A549 (cell line): ENCODE measurements at regions not wholly inside any gene's neighbourhood (a gene's known extent, or its start where the extent isn't known, plus 50 kb on each side); places are given as distances from the start of the nearest gene placed in this dataset.

Experiments
- ATAC-seq, 2 experiments: fragments of 200-7000 bp in 1 of 2; fragments of >200 bp in 1 of 2; cut with Nextera tagmentation in 1 of 2; cut with Tn5 transposase in 1 of 2; 3 replicates each; pipeline versions ENCODE4 v1.8.0 to v1.9.1; 2018 to 2020; ENCODE audit warnings: mild to moderate bottlenecking in 1 of 2, moderate library complexity in 1 of 2
- CTCF ChIA-PET: fragments of 300-600 bp; sonication (Branson Sonifier 250); formaldehyde crosslinking; extraction: SDS; loops from one replicate; lab custom pipeline; 2021; ENCODE audit warnings: antibody characterized with exemption, inconsistent platforms; lab: Yijun Ruan, JAX
- POLR2A ChIA-PET: fragments of 350-600 bp; formaldehyde crosslinking; extraction: SDS; loops from one replicate; lab custom pipeline; 2021; ENCODE audit warnings: antibody characterized with exemption, inconsistent platforms; lab: Yijun Ruan, JAX
- DNase-seq, 2 experiments: peaks; one replicate each; pipeline versions ENCODE4 v3.0.0 to v3.0.0-alpha.2; 2011 to 2016; ENCODE audit warnings: low read depth in 1 of 2, low spot score in 1 of 2
- FAIRE-seq: peaks from 2 replicates; lab custom pipeline; 2011; peaks lifted over from hg19 to GRCh38; lab: Jason Lieb, UNC
- H3K27ac ChIP-seq, 2 experiments: fragments of >200 bp; sonication (Bioruptor Twin); formaldehyde crosslinking; 3 replicates each; pipeline ENCODE4 v1.5.1; 2016 to 2017
- H3K4me1 ChIP-seq: fragments of >200 bp; sonication (Bioruptor Twin); formaldehyde crosslinking; 3 replicates; pipeline ENCODE4 v1.6.1; 2016
- H3K4me2 ChIP-seq: fragments of >200 bp; sonication (Bioruptor Twin); formaldehyde crosslinking; 3 replicates; pipeline ENCODE4 v1.6.1; 2016
- H3K4me3 ChIP-seq: fragments of >200 bp; sonication (Bioruptor Twin); formaldehyde crosslinking; 3 replicates; pipeline ENCODE4 v1.5.1; 2016
- H3K9me3 ChIP-seq: fragments of >200 bp; sonication (Bioruptor Twin); formaldehyde crosslinking; 3 replicates; pipeline ENCODE4 v1.6.1; 2016
- BHLHE40 ChIP-seq: IDR thresholded peaks from 2 replicates; pipeline ENCODE4 v1.6.1; 2012; ENCODE audit warnings: low read depth, low read length, inconsistent platforms
- CBX8 ChIP-seq: fragments of 200-600 bp; sonication (generic); IDR thresholded peaks from 2 replicates; pipeline ENCODE4 v1.6.1; 2016
- CEBPB ChIP-seq, 2 experiments: fragments of >200 bp in 1 of 2; sonication (Bioruptor Twin) in 1 of 2; formaldehyde crosslinking in 1 of 2; IDR thresholded peaks; 2 replicates each; pipeline ENCODE4 v1.6.1; 2012 to 2016
- CHD4 ChIP-seq: fragments of 200-600 bp; sonication (generic); IDR thresholded peaks from 2 replicates; pipeline ENCODE4 v1.6.1; 2016; ENCODE audit warnings: antibody characterized with exemption, mild to moderate bottlenecking, borderline replicate concordance
- EP300 ChIP-seq, 2 experiments: fragments of >200 bp; sonication (Bioruptor Twin); formaldehyde crosslinking; IDR thresholded peaks; 2 replicates in 1 of 2; 3 replicates in 1 of 2; pipeline ENCODE4 v1.6.1; 2016 to 2017
- FOXS1 ChIP-seq: fragments of 250-450 bp; sonication (Bioruptor Pico); IDR thresholded peaks from 2 replicates; pipeline ENCODE4 v1.5.0; 2020; ENCODE audit warnings: mild to moderate bottlenecking, moderate library complexity
- GATA3 ChIP-seq: IDR thresholded peaks from 2 replicates; pipeline ENCODE4 v1.6.1; 2012; ENCODE audit warnings: borderline replicate concordance
- HOXB13 ChIP-seq: fragments of 250-450 bp; sonication (Bioruptor Pico); IDR thresholded peaks from 2 replicates; pipeline ENCODE4 v1.5.0; 2020; ENCODE audit warnings: low read depth, mild to moderate bottlenecking, moderate library complexity
- JUNB ChIP-seq: fragments of >200 bp; sonication (Bioruptor Twin); formaldehyde crosslinking; IDR thresholded peaks from 2 replicates; pipeline ENCODE4 v1.6.1; 2016
- MAZ ChIP-seq: fragments of 150-350 bp; IDR thresholded peaks from 2 replicates; pipeline ENCODE4 v1.6.1; 2014; ENCODE audit warnings: antibody characterized with exemption, low read depth, low read length, borderline replicate concordance
- MYC ChIP-seq: IDR thresholded peaks from 2 replicates; pipeline ENCODE4 v1.6.1; 2012; ENCODE audit warnings: mild to moderate bottlenecking, inconsistent platforms, low read length, improper control_type of control experiment, borderline replicate concordance
- NFE2L2 ChIP-seq: fragments of 150-350 bp; conservative IDR thresholded peaks from 2 replicates; pipeline ENCODE4 v1.6.1; 2014; ENCODE audit warnings: low read length
- NPAS2 ChIP-seq: fragments of 250-450 bp; sonication (Bioruptor Pico); IDR thresholded peaks from 2 replicates; pipeline ENCODE4 v1.8.0; 2022; ENCODE audit warnings: mild to moderate bottlenecking, moderate library complexity, borderline replicate concordance
- POLR2A ChIP-seq: IDR thresholded peaks from 2 replicates; pipeline ENCODE4 v1.6.1; 2012; ENCODE audit warnings: mild to moderate bottlenecking, low read length
- RARB ChIP-seq: fragments of 250-450 bp; sonication (Bioruptor Pico); IDR thresholded peaks from 2 replicates; pipeline ENCODE4 v1.8.0; 2021; ENCODE audit warnings: mild to moderate bottlenecking, moderate library complexity
- RCOR1 ChIP-seq: fragments of 150-350 bp; IDR thresholded peaks from 2 replicates; pipeline ENCODE4 v1.6.1; 2014; ENCODE audit warnings: antibody characterized with exemption, low read length, low read depth
- RFX5 ChIP-seq: fragments of 450-650 bp; IDR thresholded peaks from 2 replicates; pipeline ENCODE4 v1.7.1; 2014; ENCODE audit warnings: antibody characterized with exemption, mild to moderate bottlenecking, moderate library complexity
- SREBF2 ChIP-seq: fragments of 450-650 bp; IDR thresholded peaks from 2 replicates; pipeline ENCODE4 v1.6.1; 2014; ENCODE audit warnings: mild to moderate bottlenecking, moderate library complexity
- TP53 ChIP-seq: fragments of 250-450 bp; sonication (Bioruptor Pico); IDR thresholded peaks from 2 replicates; pipeline ENCODE4 v1.5.0; 2021; ENCODE audit warnings: mild to moderate bottlenecking, moderate library complexity
- ZFP36 ChIP-seq: fragments of 450-650 bp; IDR thresholded peaks from 2 replicates; pipeline ENCODE4 v1.6.1; 2014; ENCODE audit warnings: borderline replicate concordance; ENCODE audit not compliant: partially characterized antibody
- ZNF302 ChIP-seq: fragments of 250-450 bp; sonication (Bioruptor Pico); IDR thresholded peaks from 2 replicates; pipeline ENCODE4 v1.9.0; 2021; ENCODE audit warnings: inconsistent platforms, mild to moderate bottlenecking, moderate library complexity
- WGBS: methylation state at CpG from one replicate; pipeline ENCODE4 v1.1.6; 2017; ENCODE audit errors: missing lambda C conversion rate; 5-methylcytosine and 5-hydroxymethylcytosine counted together
- TF ChIP-seq, protein P1 (sequence below): fragments of 250-450 bp; sonication (Bioruptor Pico); IDR thresholded peaks from 2 replicates; pipeline ENCODE4 v1.5.0; 2021; ENCODE audit warnings: mild to moderate bottlenecking, moderate library complexity, borderline replicate concordance
- TF ChIP-seq, protein P2 (sequence below): IDR thresholded peaks from 2 replicates; pipeline ENCODE4 v1.6.1; 2012
- TF ChIP-seq, protein P3 (sequence below): fragments of >200 bp; sonication (Bioruptor Twin); formaldehyde crosslinking; IDR thresholded peaks from 3 replicates; pipeline ENCODE4 v1.5.1; 2016
- TF ChIP-seq, protein P4 (sequence below): fragments of 150-350 bp; IDR thresholded peaks from 2 replicates; pipeline ENCODE4 v1.6.1; 2014; ENCODE audit warnings: low read depth, mild to moderate bottlenecking, low read length
- TF ChIP-seq, protein P5 (sequence below): IDR thresholded peaks from 2 replicates; pipeline ENCODE4 v1.6.1; 2012; ENCODE audit warnings: low read depth, borderline replicate concordance

DNA sequence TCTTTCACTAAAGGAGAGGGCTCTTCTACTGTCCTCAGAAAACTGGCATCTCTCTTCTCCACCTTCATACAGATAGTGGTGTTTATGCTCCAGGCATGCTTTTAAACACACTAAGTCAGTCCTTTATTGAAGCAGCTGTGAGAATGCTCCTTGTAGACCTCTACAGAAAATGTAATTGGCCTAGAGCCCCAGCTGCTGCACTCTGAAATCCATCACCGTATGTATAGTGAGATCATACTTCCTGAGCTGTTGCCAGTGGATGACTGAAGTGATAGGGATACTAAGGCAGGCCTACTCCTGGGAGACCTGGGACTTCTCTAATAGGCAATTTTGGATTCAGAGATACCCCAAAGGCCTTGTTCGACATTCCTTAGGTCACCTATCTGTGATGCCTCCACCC lies 535.4 kb downstream of the RPS29 start (continued):
- TF ChIP-seq JUNB = no peak
- no peak for TF ChIP-seq HOXB13 (CRISPR knock-in tag)
- TF ChIP-seq CEBPB (IDR thresholded peaks at IDR 0.05) = no peak
- no peak for TF ChIP-seq FOXS1 (CRISPR knock-in tag)
- no peak for TF ChIP-seq CHD4

DNA sequence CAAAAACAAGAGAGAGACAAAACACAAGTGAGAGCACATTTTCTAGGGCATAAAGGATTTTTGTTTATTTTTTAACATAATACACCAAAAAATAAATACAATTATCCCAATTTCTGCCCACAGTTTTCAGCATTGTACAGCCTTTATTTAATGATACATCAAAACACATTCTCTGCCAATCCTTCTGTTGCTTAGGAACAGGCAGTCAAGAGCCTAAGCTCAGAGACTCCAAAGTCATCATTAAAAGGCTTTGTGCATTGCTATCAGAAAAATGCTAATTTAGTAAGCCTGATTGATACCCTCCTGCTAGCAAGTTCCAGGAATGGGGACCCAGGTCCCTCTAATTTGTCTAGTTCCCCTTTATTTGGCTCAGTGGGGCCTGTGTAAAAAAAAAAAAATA lies 536.5 kb downstream of the RPS29 start:
- CTCF ChIA-PET = no interaction called here
- POLR2A ChIA-PET = no interaction called here
- no peaks in the 10 kb centered on the region for H3K4me1 ChIP-seq
- no peak overlapping the region for H3K4me3 ChIP-seq
- DNase-seq = no peak
- TF ChIP-seq, protein P1, sequence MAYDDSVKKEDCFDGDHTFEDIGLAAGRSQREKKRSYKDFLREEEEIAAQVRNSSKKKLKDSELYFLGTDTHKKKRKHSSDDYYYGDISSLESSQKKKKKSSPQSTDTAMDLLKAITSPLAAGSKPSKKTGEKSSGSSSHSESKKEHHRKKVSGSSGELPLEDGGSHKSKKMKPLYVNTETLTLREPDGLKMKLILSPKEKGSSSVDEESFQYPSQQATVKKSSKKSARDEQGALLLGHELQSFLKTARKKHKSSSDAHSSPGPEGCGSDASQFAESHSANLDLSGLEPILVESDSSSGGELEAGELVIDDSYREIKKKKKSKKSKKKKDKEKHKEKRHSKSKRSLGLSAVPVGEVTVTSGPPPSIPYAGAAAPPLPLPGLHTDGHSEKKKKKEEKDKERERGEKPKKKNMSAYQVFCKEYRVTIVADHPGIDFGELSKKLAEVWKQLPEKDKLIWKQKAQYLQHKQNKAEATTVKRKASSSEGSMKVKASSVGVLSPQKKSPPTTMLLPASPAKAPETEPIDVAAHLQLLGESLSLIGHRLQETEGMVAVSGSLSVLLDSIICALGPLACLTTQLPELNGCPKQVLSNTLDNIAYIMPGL (CRISPR knock-in tag) = no peak
- TF ChIP-seq CHD4 = no peak
- TF ChIP-seq RARB (CRISPR knock-in tag) = no peak
- TF ChIP-seq, protein P2, sequence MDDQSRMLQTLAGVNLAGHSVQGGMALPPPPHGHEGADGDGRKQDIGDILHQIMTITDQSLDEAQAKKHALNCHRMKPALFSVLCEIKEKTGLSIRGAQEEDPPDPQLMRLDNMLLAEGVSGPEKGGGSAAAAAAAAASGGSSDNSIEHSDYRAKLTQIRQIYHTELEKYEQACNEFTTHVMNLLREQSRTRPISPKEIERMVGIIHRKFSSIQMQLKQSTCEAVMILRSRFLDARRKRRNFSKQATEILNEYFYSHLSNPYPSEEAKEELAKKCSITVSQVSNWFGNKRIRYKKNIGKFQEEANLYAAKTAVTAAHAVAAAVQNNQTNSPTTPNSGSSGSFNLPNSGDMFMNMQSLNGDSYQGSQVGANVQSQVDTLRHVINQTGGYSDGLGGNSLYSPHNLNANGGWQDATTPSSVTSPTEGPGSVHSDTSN = no peak
- TF ChIP-seq POLR2A = no peak
- no peak for TF ChIP-seq BHLHE40
- TF ChIP-seq, protein P3, sequence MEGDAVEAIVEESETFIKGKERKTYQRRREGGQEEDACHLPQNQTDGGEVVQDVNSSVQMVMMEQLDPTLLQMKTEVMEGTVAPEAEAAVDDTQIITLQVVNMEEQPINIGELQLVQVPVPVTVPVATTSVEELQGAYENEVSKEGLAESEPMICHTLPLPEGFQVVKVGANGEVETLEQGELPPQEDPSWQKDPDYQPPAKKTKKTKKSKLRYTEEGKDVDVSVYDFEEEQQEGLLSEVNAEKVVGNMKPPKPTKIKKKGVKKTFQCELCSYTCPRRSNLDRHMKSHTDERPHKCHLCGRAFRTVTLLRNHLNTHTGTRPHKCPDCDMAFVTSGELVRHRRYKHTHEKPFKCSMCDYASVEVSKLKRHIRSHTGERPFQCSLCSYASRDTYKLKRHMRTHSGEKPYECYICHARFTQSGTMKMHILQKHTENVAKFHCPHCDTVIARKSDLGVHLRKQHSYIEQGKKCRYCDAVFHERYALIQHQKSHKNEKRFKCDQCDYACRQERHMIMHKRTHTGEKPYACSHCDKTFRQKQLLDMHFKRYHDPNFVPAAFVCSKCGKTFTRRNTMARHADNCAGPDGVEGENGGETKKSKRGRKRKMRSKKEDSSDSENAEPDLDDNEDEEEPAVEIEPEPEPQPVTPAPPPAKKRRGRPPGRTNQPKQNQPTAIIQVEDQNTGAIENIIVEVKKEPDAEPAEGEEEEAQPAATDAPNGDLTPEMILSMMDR = no peak
- TF ChIP-seq ZFP36 = no peak
- TF ChIP-seq, protein P4, sequence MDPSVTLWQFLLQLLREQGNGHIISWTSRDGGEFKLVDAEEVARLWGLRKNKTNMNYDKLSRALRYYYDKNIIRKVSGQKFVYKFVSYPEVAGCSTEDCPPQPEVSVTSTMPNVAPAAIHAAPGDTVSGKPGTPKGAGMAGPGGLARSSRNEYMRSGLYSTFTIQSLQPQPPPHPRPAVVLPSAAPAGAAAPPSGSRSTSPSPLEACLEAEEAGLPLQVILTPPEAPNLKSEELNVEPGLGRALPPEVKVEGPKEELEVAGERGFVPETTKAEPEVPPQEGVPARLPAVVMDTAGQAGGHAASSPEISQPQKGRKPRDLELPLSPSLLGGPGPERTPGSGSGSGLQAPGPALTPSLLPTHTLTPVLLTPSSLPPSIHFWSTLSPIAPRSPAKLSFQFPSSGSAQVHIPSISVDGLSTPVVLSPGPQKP = no peak
- no peak for TF ChIP-seq NPAS2 (CRISPR knock-in tag)
- no peak for TF ChIP-seq GATA3
- TF ChIP-seq ZNF302 (CRISPR knock-in tag) = no peak
- ATAC-seq = no peak
- no peak for FAIRE-seq
- no peaks in the 10 kb centered on the region for H3K9me3 ChIP-seq
- no peak overlapping the region for H3K4me2 ChIP-seq
- no peak overlapping the region for H3K27ac ChIP-seq

DNA sequence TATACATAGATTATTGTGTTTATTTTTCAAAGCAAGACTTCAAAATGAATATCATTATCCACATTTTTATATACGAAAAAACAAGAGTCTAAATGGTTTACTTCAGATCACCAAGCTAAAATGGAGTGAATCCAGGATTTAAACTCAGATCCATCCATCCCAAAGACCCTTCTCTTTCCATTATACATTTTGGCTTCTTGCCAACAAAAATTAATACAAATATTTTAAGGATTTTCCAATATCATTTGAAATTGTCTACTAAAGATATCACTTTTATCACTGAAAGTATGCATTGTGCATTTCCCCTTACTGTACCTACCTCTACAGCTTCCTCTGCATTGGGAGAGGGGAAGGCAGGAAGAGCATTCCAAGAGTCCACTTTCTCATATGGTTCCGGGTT lies 541.2 kb downstream of the RPS29 start:
- CTCF ChIA-PET = no interaction called here
- Histone ChIP-seq H3K4me1 (no peaks in the 10 kb centered on the region), H3K27ac (no peak overlapping the region), H3K4me3 (no peak overlapping the region), H3K9me3 (no peaks in the 10 kb centered on the region), H3K4me2 (no peak overlapping the region)
- no peak for DNase-seq
- ATAC-seq = no peak
- WGBS = 2% methylated on average over 2 of the region's 2 CpGs
- FAIRE-seq = no peak
- POLR2A ChIA-PET = no interaction called here
- TF ChIP-seq NFE2L2 (no peak), NPAS2 (CRISPR knock-in tag) (no peak), HOXB13 (CRISPR knock-in tag) (no peak), RFX5 (no peak), MAZ (no peak), CBX8 (no peak), CHD4 (no peak), RCOR1 (no peak), TP53 (CRISPR knock-in tag) (no peak), ZFP36 (no peak), JUNB (no peak), GATA3 (no peak), EP300 (IDR thresholded peaks at IDR 0.05) (no peak), MYC (no peak), BHLHE40 (no peak), SREBF2 (no peak)
- TF ChIP-seq, protein P3 = no peak
- TF ChIP-seq, protein P5, sequence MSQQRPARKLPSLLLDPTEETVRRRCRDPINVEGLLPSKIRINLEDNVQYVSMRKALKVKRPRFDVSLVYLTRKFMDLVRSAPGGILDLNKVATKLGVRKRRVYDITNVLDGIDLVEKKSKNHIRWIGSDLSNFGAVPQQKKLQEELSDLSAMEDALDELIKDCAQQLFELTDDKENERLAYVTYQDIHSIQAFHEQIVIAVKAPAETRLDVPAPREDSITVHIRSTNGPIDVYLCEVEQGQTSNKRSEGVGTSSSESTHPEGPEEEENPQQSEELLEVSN = no peak
